GM23248 (cell line): ENCODE measurements at regions not wholly inside any gene's neighbourhood (a gene's known extent, or its start where the extent isn't known, plus 50 kb on each side); places are given as distances from the start of the nearest gene placed in this dataset.

Experiments used
- DNase-seq: peaks from one replicate; pipeline ENCODE4 v3.0.0-alpha.2; 2015
- H2AFZ ChIP-seq: fragments of 200-600 bp; sonication (generic); 2 replicates; pipeline ENCODE4 v1.6.1; 2016; ENCODE audit warnings: antibody characterized with exemption
- H3F3A ChIP-seq: fragments of 200-600 bp; sonication (generic); 2 replicates; pipeline ENCODE4 v1.6.1; 2016; ENCODE audit warnings: mild to moderate bottlenecking, antibody characterized with exemption, mixed run types; ENCODE audit not compliant: insufficient read depth
- H3K27ac ChIP-seq: fragments of 200-600 bp; sonication (generic); 2 replicates; pipeline ENCODE4 v1.5.1; 2016; ENCODE audit warnings: mild to moderate bottlenecking
- H3K27me3 ChIP-seq: fragments of 200-600 bp; sonication (generic); replicated peaks from 2 replicates; pipeline ENCODE4 v1.6.1; 2016; ENCODE audit warnings: mild to moderate bottlenecking; ENCODE audit not compliant: insufficient read depth
- H3K36me3 ChIP-seq: fragments of 200-600 bp; sonication (generic); 2 replicates; pipeline ENCODE4 v1.6.1; 2016; ENCODE audit warnings: low read depth, mild to moderate bottlenecking
- H3K4me1 ChIP-seq: fragments of 200-600 bp; sonication (generic); 2 replicates; pipeline ENCODE4 v1.6.1; 2016; ENCODE audit warnings: mild to moderate bottlenecking; ENCODE audit not compliant: insufficient read depth
- H3K4me2 ChIP-seq: fragments of 200-600 bp; sonication (generic); one replicate; pipeline ENCODE4 v1.6.1; 2016; ENCODE audit warnings: mild to moderate bottlenecking; ENCODE audit not compliant: unreplicated experiment
- H3K4me3 ChIP-seq: fragments of 200-600 bp; sonication (generic); 2 replicates; pipeline ENCODE4 v1.5.1; 2016; ENCODE audit warnings: mild to moderate bottlenecking
- H3K79me2 ChIP-seq: fragments of 200-600 bp; sonication (generic); 2 replicates; pipeline ENCODE4 v1.6.1; 2016; ENCODE audit warnings: mild to moderate bottlenecking; ENCODE audit not compliant: insufficient read depth
- H3K9ac ChIP-seq: fragments of 200-600 bp; sonication (generic); 2 replicates; pipeline ENCODE4 v1.6.1; 2016; ENCODE audit warnings: mild to moderate bottlenecking
- H3K9me2 ChIP-seq: fragments of 200-600 bp; sonication (generic); 2 replicates; pipeline ENCODE4 v1.6.1; 2016; ENCODE audit warnings: mixed run types, mild to moderate bottlenecking, moderate library complexity; ENCODE audit not compliant: insufficient read depth
- H3K9me3 ChIP-seq: fragments of 200-600 bp; sonication (generic); one replicate; pipeline ENCODE4 v1.6.1; 2017; ENCODE audit warnings: low read depth
- H4K20me1 ChIP-seq: fragments of 200-600 bp; sonication (generic); 2 replicates; pipeline ENCODE4 v1.6.0; 2016; ENCODE audit not compliant: insufficient read depth
- EZH2 ChIP-seq: fragments of 200-600 bp; sonication (generic); IDR thresholded peaks from 2 replicates; pipeline ENCODE4 v1.6.1; 2018; ENCODE audit warnings: antibody characterized with exemption, mild to moderate bottlenecking; ENCODE audit not compliant: insufficient read depth, poor library complexity, severe bottlenecking
- EZH2phosphoT487 ChIP-seq: fragments of 200-600 bp; sonication (generic); IDR thresholded peaks from 2 replicates; pipeline ENCODE4 v1.6.1; 2018; ENCODE audit warnings: antibody characterized with exemption, moderate library complexity, mild to moderate bottlenecking, low read depth; ENCODE audit not compliant: insufficient read depth
- WGBS, 2 experiments: methylation state at CpG; one replicate each; pipeline ENCODE4 v1.1.6; 2015 to 2017; ENCODE audit warnings: low lambda C conversion rate in 2 of 2, low coverage in 1 of 2; ENCODE audit errors: missing lambda C conversion rate in 2 of 2; 5-methylcytosine and 5-hydroxymethylcytosine counted together
- in situ Hi-C: fragments of 300-500 bp; cut with MboI; formaldehyde crosslinking; loops from 2 replicates; pipeline ENCODE4 v1.15.0; 2020

- TF ChIP-seq EZH2phosphoT487 (no peak), EZH2 (no peak)
- H2AFZ ChIP-seq: no peak overlapping the region
- peaks cover 20% of the 10 kb centered on the region for H3F3A ChIP-seq
- H3K36me3 ChIP-seq: no peaks in the 10 kb centered on the region
- H3K79me2 ChIP-seq: no peaks in the 10 kb centered on the region
- H3K27me3 ChIP-seq: no peaks in the 10 kb centered on the region
- H3K27ac ChIP-seq: no peak overlapping the region
- no peak overlapping the region for H3K9ac ChIP-seq
- in situ Hi-C loops: no loop called here
- no peaks in the 10 kb centered on the region for H3K9me3 ChIP-seq
- H3K4me3 ChIP-seq: no peak overlapping the region
- DNase-seq: no peak
- no peaks in the 10 kb centered on the region for H4K20me1 ChIP-seq
- no peaks in the 10 kb centered on the region for H3K9me2 ChIP-seq
- 86 to 96% methylated on average over 3 of the region's 3 CpGs for WGBS, 2 experiments
- no peak overlapping the region for H3K4me2 ChIP-seq
- peaks cover 23% of the 10 kb centered on the region for H3K4me1 ChIP-seq
Observed at GRCh38 chr16:64397042-64397441, 724.8 kb downstream of the CDH11 start.

GRCh38 chr16:64394061-64394460 lies 727.8 kb downstream of the CDH11 start:
- no peak for DNase-seq
- Histone ChIP-seq H3K27me3 (no peaks in the 10 kb centered on the region), H3K36me3 (no peaks in the 10 kb centered on the region), H3K4me2 (no peak overlapping the region), H3K9me3 (no peaks in the 10 kb centered on the region), H3K4me3 (no peak overlapping the region), H3K4me1 (peaks cover 38% of the 10 kb centered on the region), H3K9ac (no peak overlapping the region), H3K27ac (no peak overlapping the region), H2AFZ (no peak overlapping the region), H3K9me2 (no peaks in the 10 kb centered on the region), H4K20me1 (no peaks in the 10 kb centered on the region), H3K79me2 (no peaks in the 10 kb centered on the region), H3F3A (peaks cover 28% of the 10 kb centered on the region)
- in situ Hi-C loops: no loop called here
- TF ChIP-seq EZH2phosphoT487 (no peak), EZH2 (no peak)
- 78 to 85% methylated on average over 1 of the region's 1 CpG for WGBS, 2 experiments

- Histone ChIP-seq H2AFZ (0 out of 2 replicates have a peak overlapping the region, but pooled peaks have one; percentile 6), H3K9ac (no peak overlapping the region)
Observed at GRCh38 chr16:64392456-64392855, 729.4 kb downstream of the CDH11 start.

GRCh38 chr16:64391063-64391600 lies 730.7 kb downstream of the CDH11 start:
- DNase-seq: peak; percentile 61
- Histone ChIP-seq H3K4me1 (peaks cover 16% of the 10 kb centered on the region), H3K4me3 (peak overlapping the region; percentile 56), H2AFZ (peak overlapping the region; percentile 87), H3F3A (peaks cover 8% of the 10 kb centered on the region; the same call in 1 of the 2 replicates), H3K27ac (peak overlapping the region; percentile 54), H3K9ac (peak overlapping the region; percentile 58), H3K27me3 (no peaks in the 10 kb centered on the region), H3K9me2 (no peaks in the 10 kb centered on the region), H3K79me2 (no peaks in the 10 kb centered on the region), H3K36me3 (no peaks in the 10 kb centered on the region), H4K20me1 (no peaks in the 10 kb centered on the region), H3K4me2 (peak overlapping the region; percentile 86), H3K9me3 (no peaks in the 10 kb centered on the region)
- TF ChIP-seq EZH2phosphoT487 (no peak), EZH2 (no peak)
- in situ Hi-C loops: no loop called here
- WGBS, 2 experiments: 46 to 52% methylated on average over 4 of the region's 4 CpGs

More at GRCh38 chr16:64392456-64392855, 729.4 kb downstream of the CDH11 start:
- WGBS, 2 experiments: 91 to 96% methylated on average over 1 of the region's 1 CpG
- TF ChIP-seq EZH2 (no peak), EZH2phosphoT487 (no peak)
- no peak for DNase-seq
- Histone ChIP-seq H3K27me3 (no peaks in the 10 kb centered on the region), H3K4me3 (no peak overlapping the region), H4K20me1 (no peaks in the 10 kb centered on the region), H3K4me1 (peaks cover 24% of the 10 kb centered on the region), H3K9me2 (no peaks in the 10 kb centered on the region), H3K4me2 (no peak overlapping the region), H3F3A (peaks cover 14% of the 10 kb centered on the region), H3K36me3 (no peaks in the 10 kb centered on the region), H3K79me2 (no peaks in the 10 kb centered on the region), H3K9me3 (no peaks in the 10 kb centered on the region), H3K27ac (no peak overlapping the region)
- in situ Hi-C loops: no loop called here

GRCh38 chr16:64390102-64390501 lies 731.8 kb downstream of the CDH11 start:
- Histone ChIP-seq H3K4me3 (no peak overlapping the region), H4K20me1 (no peaks in the 10 kb centered on the region), H3K9me2 (no peaks in the 10 kb centered on the region), H2AFZ (peak overlapping the region; percentile 87), H3K4me2 (no peak overlapping the region), H3K27me3 (no peaks in the 10 kb centered on the region), H3K9me3 (no peaks in the 10 kb centered on the region), H3K9ac (no peak overlapping the region), H3K27ac (no peak overlapping the region), H3F3A (peaks cover 8% of the 10 kb centered on the region; the same call in 1 of the 2 replicates), H3K4me1 (peaks cover 16% of the 10 kb centered on the region), H3K79me2 (no peaks in the 10 kb centered on the region), H3K36me3 (no peaks in the 10 kb centered on the region)
- DNase-seq: no peak
- WGBS, 2 experiments: 35 to 38% methylated on average over 4 of the region's 4 CpGs
- TF ChIP-seq EZH2 (no peak), EZH2phosphoT487 (no peak)
- in situ Hi-C loops: no loop called here
